ENCODE measurements at regions not wholly inside any gene's neighbourhood (a gene's known extent, or its start where the extent isn't known, plus 50 kb on each side); places are given as distances from the start of the nearest gene placed in this dataset.

DNA sequence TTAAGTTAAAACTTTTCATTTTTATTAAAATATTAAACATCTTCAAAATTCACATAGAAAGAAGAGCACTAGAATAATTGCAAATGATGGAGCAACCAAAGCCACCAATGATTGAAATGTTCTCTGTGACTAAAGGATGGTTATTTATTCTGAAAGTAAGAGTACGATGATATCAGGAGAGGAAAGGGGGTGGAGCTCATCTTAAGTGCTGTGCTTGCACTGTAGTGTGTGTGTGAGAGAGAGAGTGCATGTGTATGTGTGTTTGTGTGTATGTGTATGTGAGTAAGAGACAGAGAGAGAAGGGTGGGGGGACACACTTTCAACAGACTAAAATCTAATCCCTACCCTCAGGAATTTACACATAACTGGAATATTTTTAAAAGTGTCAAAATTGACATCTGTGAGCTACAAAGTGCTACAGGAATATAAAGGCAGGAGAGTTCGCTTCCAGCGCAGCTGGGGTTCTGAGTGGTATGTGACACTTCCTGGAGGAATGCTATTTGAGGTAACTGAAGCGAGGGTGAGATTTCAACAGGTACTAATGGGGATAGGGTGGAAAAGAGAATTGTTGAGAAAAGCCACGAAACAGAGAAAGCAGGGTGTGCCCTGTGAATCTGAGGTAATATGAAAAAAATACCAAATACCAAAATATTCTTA is 57.2 kb upstream of the SMNDC1 start:
- TF ChIP-seq, protein P1, sequence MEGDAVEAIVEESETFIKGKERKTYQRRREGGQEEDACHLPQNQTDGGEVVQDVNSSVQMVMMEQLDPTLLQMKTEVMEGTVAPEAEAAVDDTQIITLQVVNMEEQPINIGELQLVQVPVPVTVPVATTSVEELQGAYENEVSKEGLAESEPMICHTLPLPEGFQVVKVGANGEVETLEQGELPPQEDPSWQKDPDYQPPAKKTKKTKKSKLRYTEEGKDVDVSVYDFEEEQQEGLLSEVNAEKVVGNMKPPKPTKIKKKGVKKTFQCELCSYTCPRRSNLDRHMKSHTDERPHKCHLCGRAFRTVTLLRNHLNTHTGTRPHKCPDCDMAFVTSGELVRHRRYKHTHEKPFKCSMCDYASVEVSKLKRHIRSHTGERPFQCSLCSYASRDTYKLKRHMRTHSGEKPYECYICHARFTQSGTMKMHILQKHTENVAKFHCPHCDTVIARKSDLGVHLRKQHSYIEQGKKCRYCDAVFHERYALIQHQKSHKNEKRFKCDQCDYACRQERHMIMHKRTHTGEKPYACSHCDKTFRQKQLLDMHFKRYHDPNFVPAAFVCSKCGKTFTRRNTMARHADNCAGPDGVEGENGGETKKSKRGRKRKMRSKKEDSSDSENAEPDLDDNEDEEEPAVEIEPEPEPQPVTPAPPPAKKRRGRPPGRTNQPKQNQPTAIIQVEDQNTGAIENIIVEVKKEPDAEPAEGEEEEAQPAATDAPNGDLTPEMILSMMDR (IDR thresholded peaks at IDR 0.05) = no peak
- TF ChIP-seq POLR2A (IDR thresholded peaks at IDR 0.05) = no peak
